ENCODE measurements at regions not wholly inside any gene's neighbourhood (a gene's known extent, or its start where the extent isn't known, plus 50 kb on each side); places are given as distances from the start of the nearest gene placed in this dataset.
A peak's percentile ranks its signal among the peaks of the same experiment; 100 is the strongest.

- H3K4me3 ChIP-seq, result no peak overlapping the region
- peaks cover 6% of the 10 kb centered on the region for H3K9me3 ChIP-seq
- H3K36me3 ChIP-seq, result no peaks in the 10 kb centered on the region
- 91% methylated on average over 15 of the region's 15 CpGs for WGBS
- TF ChIP-seq EP300 (IDR thresholded peaks at IDR 0.05) (no peak), POLR2A (IDR thresholded peaks at IDR 0.05) (no peak), POLR2AphosphoS5 (IDR thresholded peaks at IDR 0.05) (no peak), CTCF (IDR thresholded peaks at IDR 0.05) (no peak)
- DNase-seq (ENCODE audit: low spot score in 2 of 2), result peak; percentile 35 to 47
- peaks cover 28% of the 10 kb centered on the region for H3K27me3 ChIP-seq
- H3K4me1 ChIP-seq, result peaks cover 7% of the 10 kb centered on the region
- no peak overlapping the region for H3K27ac ChIP-seq
Measured at GRCh38 chr2:239773228-239774141, 251.7 kb downstream of the NDUFA10 start.

DNA sequence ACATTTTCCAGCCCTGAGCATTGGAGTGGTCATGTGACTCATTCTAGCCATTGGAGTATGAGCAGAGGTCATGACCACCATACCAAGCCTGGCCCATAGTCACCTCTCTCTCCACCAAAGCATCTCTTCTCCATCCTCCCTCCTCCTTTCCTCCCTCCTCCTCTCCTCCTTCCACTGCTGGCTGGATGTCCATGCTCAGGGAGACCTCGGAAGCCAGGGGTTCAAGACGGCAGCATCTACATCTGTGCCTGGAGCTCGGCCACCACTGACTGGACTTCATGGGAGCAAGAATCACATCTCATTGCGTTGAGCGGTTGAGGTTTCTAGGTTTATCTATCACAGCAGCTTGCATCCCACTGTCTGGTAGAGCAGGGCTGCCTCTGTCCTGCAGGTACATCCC, 252.4 kb downstream of the NDUFA10 start:
- Histone ChIP-seq H3K4me3 (no peak overlapping the region), H3K9me3 (peaks cover 6% of the 10 kb centered on the region), H3K4me1 (peaks cover 3% of the 10 kb centered on the region), H3K27me3 (peaks cover 21% of the 10 kb centered on the region), H3K36me3 (no peaks in the 10 kb centered on the region), H3K27ac (no peak overlapping the region)
- peak in 1 of 2 donors; percentile 48 for DNase-seq (ENCODE audit: low spot score in 2 of 2)
- 98% methylated on average over 5 of the region's 5 CpGs for WGBS
- TF ChIP-seq EP300 (IDR thresholded peaks at IDR 0.05), result no peak
- no peak for TF ChIP-seq CTCF (IDR thresholded peaks at IDR 0.05)
- TF ChIP-seq POLR2A (IDR thresholded peaks at IDR 0.05), result no peak
- TF ChIP-seq POLR2AphosphoS5 (IDR thresholded peaks at IDR 0.05), result no peak

- H3K27me3 ChIP-seq, result peaks cover 10% of the 10 kb centered on the region
- no peaks in the 10 kb centered on the region for H3K36me3 ChIP-seq
- DNase-seq (ENCODE audit: low spot score in 2 of 2), result peak in 1 of 2 donors; percentile 62
- TF ChIP-seq EP300 (IDR thresholded peaks at IDR 0.05) (no peak), POLR2AphosphoS5 (IDR thresholded peaks at IDR 0.05) (no peak), POLR2A (IDR thresholded peaks at IDR 0.05) (no peak), CTCF (IDR thresholded peaks at IDR 0.05) (no peak)
- peaks cover 6% of the 10 kb centered on the region for H3K9me3 ChIP-seq
- no peak overlapping the region for H3K27ac ChIP-seq
- no peaks in the 10 kb centered on the region for H3K4me1 ChIP-seq
- H3K4me3 ChIP-seq, result no peak overlapping the region
- 77% methylated on average over 7 of the region's 7 CpGs for WGBS
Measured at GRCh38 chr2:239770246-239770639, 254.9 kb downstream of the NDUFA10 start.

- H3K36me3 ChIP-seq, result no peaks in the 10 kb centered on the region
- peaks cover 6% of the 10 kb centered on the region for H3K9me3 ChIP-seq
- peaks cover 5% of the 10 kb centered on the region for H3K27me3 ChIP-seq
- peak; percentile 53 to 67 for DNase-seq (ENCODE audit: low spot score in 2 of 2)
- no peak overlapping the region for H3K27ac ChIP-seq
- WGBS, result 68% methylated on average over 12 of the region's 18 CpGs
- TF ChIP-seq EP300 (IDR thresholded peaks at IDR 0.05), result no peak
- TF ChIP-seq CTCF (IDR thresholded peaks at IDR 0.05), result no peak
- no peak for TF ChIP-seq POLR2A (IDR thresholded peaks at IDR 0.05)
- TF ChIP-seq POLR2AphosphoS5 (IDR thresholded peaks at IDR 0.05), result no peak
- H3K4me3 ChIP-seq, result no peak overlapping the region
- H3K4me1 ChIP-seq, result no peaks in the 10 kb centered on the region
Measured at GRCh38 chr2:239769554-239770245, 255.4 kb downstream of the NDUFA10 start.

Measured in suprapubic skin (tissue), 4 donors.